GM18873 (cell line): ENCODE measurements at regions not wholly inside any gene's neighbourhood (a gene's known extent, or its start where the extent isn't known, plus 50 kb on each side); places are given as distances from the start of the nearest gene placed in this dataset.

Experiments used
- ATAC-seq: cut with Tn5 transposase; IDR thresholded peaks from one replicate; pipeline ENCODE4 v1.9.1; 2021; ENCODE audit warnings: mild to moderate bottlenecking, moderate library complexity, moderate number of reproducible peaks; ENCODE audit not compliant: unreplicated experiment, low FRiP score

GRCh38 chr15:95979286-95979685, 351.2 kb upstream of the NR2F2 start:
- ATAC-seq: no peak

GRCh38 chr15:95981209-95981608, 349.3 kb upstream of the NR2F2 start:
- no peak for ATAC-seq

- ATAC-seq: no peak
Measured at GRCh38 chr15:95987299-95987698, 343.2 kb upstream of the NR2F2 start.

GRCh38 chr15:95987886-95988573, 342.5 kb upstream of the NR2F2 start:
- ATAC-seq: no peak

- no peak for ATAC-seq
Measured at GRCh38 chr15:95988574-95988887, 342.0 kb upstream of the NR2F2 start.

GRCh38 chr15:95989392-95989791, 341.1 kb upstream of the NR2F2 start:
- ATAC-seq: no peak

- ATAC-seq: no peak
Measured at GRCh38 chr15:95990833-95991232, 339.7 kb upstream of the NR2F2 start.

GRCh38 chr15:95994418-95994817, 336.1 kb upstream of the NR2F2 start:
- no peak for ATAC-seq

GRCh38 chr15:95995375-95996168, 334.9 kb upstream of the NR2F2 start:
- no peak for ATAC-seq

GRCh38 chr15:95996494-95996893, 334.0 kb upstream of the NR2F2 start:
- no peak for ATAC-seq

GRCh38 chr15:95998935-95999334, 331.6 kb upstream of the NR2F2 start:
- ATAC-seq: no peak

- ATAC-seq: no peak
Measured at GRCh38 chr15:96002890-96003859, 327.3 kb upstream of the NR2F2 start.

- no peak for ATAC-seq
Measured at GRCh38 chr15:96005906-96006305, 324.6 kb upstream of the NR2F2 start.

- ATAC-seq: no peak
Measured at GRCh38 chr15:96011136-96011535, 319.4 kb upstream of the NR2F2 start.

- no peak for ATAC-seq
Measured at GRCh38 chr15:96014939-96015338, 315.6 kb upstream of the NR2F2 start.

- ATAC-seq: no peak
Measured at GRCh38 chr15:96019114-96019513, 311.4 kb upstream of the NR2F2 start.

- no peak for ATAC-seq
Measured at GRCh38 chr15:96020133-96020532, 310.4 kb upstream of the NR2F2 start.

GRCh38 chr15:96020797-96021196, 309.7 kb upstream of the NR2F2 start:
- no peak for ATAC-seq

GRCh38 chr15:96023081-96023480, 307.4 kb upstream of the NR2F2 start:
- ATAC-seq: no peak

- ATAC-seq: no peak
Measured at GRCh38 chr15:96027501-96027900, 303.0 kb upstream of the NR2F2 start.

- no peak for ATAC-seq
Measured at GRCh38 chr15:96028620-96029019, 301.9 kb upstream of the NR2F2 start.
